CD4-positive, alpha-beta T cell treated with Interferon alpha-2 for 1 hour (primary cell): ENCODE measurements at regions not wholly inside any gene's neighbourhood (a gene's known extent, or its start where the extent isn't known, plus 50 kb on each side); places are given as distances from the start of the nearest gene placed in this dataset.
"Not testable (repeated sequence)": the region's sequence is repeated elsewhere in the genome, so short reads cannot be mapped to it uniquely, and the experiment has no call there.

ENCODE experiments used
- DNase-seq, 2 donors: peaks; one replicate each; pipeline ENCODE4 v3.0.0-alpha.2; 2020 to 2022

GRCh38 chr16:63633706-63634445 lies 1488.0 kb downstream of the CDH11 start:
- DNase-seq: not testable (repeated sequence)

- no peak for DNase-seq
These were observed 1492.6 kb downstream of the CDH11 start for GRCh38 chr16:63629272-63629671.

GRCh38 chr16:63628812-63629211 lies 1493.1 kb downstream of the CDH11 start:
- no peak for DNase-seq

GRCh38 chr16:63625126-63625525 lies 1496.7 kb downstream of the CDH11 start:
- no peak for DNase-seq

GRCh38 chr16:63623551-63624039 lies 1498.3 kb downstream of the CDH11 start:
- DNase-seq: no peak

GRCh38 chr16:63618896-63619485 lies 1502.9 kb downstream of the CDH11 start:
- DNase-seq: no peak

- no peak for DNase-seq
These were observed 1503.7 kb downstream of the CDH11 start for GRCh38 chr16:63617990-63618763.

- DNase-seq: no peak
These were observed 1504.5 kb downstream of the CDH11 start for GRCh38 chr16:63617047-63617989.

- DNase-seq: no peak
These were observed 1507.4 kb downstream of the CDH11 start for GRCh38 chr16:63614429-63614828.

GRCh38 chr16:63613701-63614100 lies 1508.2 kb downstream of the CDH11 start:
- no peak for DNase-seq

- DNase-seq: no peak
These were observed 1509.2 kb downstream of the CDH11 start for GRCh38 chr16:63612462-63613227.

- no peak for DNase-seq
These were observed 1515.1 kb downstream of the CDH11 start for GRCh38 chr16:63606778-63607177.

- no peak for DNase-seq
These were observed 1519.5 kb downstream of the CDH11 start for GRCh38 chr16:63602206-63602927.

GRCh38 chr16:63596716-63597115 lies 1525.1 kb downstream of the CDH11 start:
- DNase-seq: no peak

- DNase-seq: no peak
These were observed 1529.0 kb downstream of the CDH11 start for GRCh38 chr16:63592852-63593251.

GRCh38 chr16:63581570-63581969 lies 1540.3 kb downstream of the CDH11 start:
- DNase-seq: no peak

- no peak for DNase-seq
These were observed 1542.6 kb upstream of the CDH8 start for GRCh38 chr16:63578791-63579190.

- no peak for DNase-seq
These were observed 1541.7 kb upstream of the CDH8 start for GRCh38 chr16:63577891-63578290.

- no peak for DNase-seq
These were observed 1538.8 kb upstream of the CDH8 start for GRCh38 chr16:63575041-63575440.

GRCh38 chr16:63568164-63568563 lies 1531.9 kb upstream of the CDH8 start:
- no peak for DNase-seq
